HS-27A (cell line): ENCODE measurements at regions not wholly inside any gene's neighbourhood (a gene's known extent, or its start where the extent isn't known, plus 50 kb on each side); places are given as distances from the start of the nearest gene placed in this dataset.
"Not testable (repeated sequence)": the region's sequence is repeated elsewhere in the genome, so short reads cannot be mapped to it uniquely, and the experiment has no call there.

Experiments
- DNase-seq: peaks from one replicate; pipeline ENCODE4 v3.0.0-alpha.2; 2012; ENCODE audit warnings: low read depth, missing footprints

GRCh38 chr5:86546582-86546981 is 71.2 kb upstream of the COX7C start:
- no peak for DNase-seq

GRCh38 chr5:86554638-86555037 is 63.1 kb upstream of the COX7C start:
- DNase-seq = no peak

GRCh38 chr5:86557920-86558319 is 59.8 kb upstream of the COX7C start:
- no peak for DNase-seq

- DNase-seq = no peak
Observed at GRCh38 chr5:86565197-86565789, 52.4 kb upstream of the COX7C start.

GRCh38 chr5:86566030-86566429 is 51.7 kb upstream of the COX7C start:
- not testable (repeated sequence) for DNase-seq
